ENCODE measurements at regions not wholly inside any gene's neighbourhood (a gene's known extent, or its start where the extent isn't known, plus 50 kb on each side); places are given as distances from the start of the nearest gene placed in this dataset.

- TF ChIP-seq CTCF (IDR thresholded peaks at IDR 0.05) (no peak), POLR2A (IDR thresholded peaks at IDR 0.05) (no peak)
Measured at GRCh38 chr7:91465595-91466061, 201.4 kb downstream of the FZD1 start.

All from adrenal gland (tissue), 5 donors.